ENCODE measurements at regions not wholly inside any gene's neighbourhood (a gene's known extent, or its start where the extent isn't known, plus 50 kb on each side); places are given as distances from the start of the nearest gene placed in this dataset.
"Not testable (repeated sequence)": the region's sequence is repeated elsewhere in the genome, so short reads cannot be mapped to it uniquely, and the experiment has no call there.

- DNase-seq: no peak
These were observed 158.2 kb upstream of the RUNX1 start for GRCh38 chr21:35207322-35207721.

GRCh38 chr21:35206141-35207125 lies 157.3 kb upstream of the RUNX1 start:
- DNase-seq: peak in 3 of 51 donors; percentile 2 to 4 (median 4)

DNA sequence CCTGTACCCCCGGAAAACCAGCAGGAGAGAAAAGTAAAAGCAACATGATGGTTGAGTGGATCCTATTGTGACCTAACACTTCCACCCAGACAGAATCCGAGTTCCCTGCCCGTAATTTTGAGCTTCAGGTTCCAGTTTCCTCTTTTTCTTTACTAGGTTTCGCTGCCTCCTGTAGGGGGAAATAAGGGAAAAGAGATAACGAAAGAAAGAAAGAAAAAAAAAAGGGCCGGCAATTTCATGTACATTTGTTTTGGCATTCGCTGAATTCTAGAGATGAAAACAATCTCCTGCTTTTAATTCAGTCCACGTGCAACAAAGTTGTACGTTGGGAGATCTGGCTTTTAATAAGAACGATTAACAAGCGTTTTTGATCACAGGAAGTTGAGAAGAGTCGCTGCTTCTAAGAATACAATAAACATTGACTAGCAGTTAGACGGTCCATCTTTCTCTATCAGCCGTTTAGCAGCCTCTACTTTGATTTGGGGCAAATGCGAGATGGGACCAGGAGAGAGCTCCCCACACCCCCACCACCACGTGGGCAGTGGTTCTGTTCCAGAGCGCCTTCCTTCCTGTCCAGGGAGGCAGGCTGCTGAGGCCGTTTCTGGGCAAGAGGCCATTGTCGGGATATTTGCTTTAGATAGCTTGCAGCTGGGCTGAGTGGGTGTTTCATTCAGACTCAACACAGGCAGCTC lies 155.9 kb upstream of the RUNX1 start:
- peak in 39 of 51 donors; percentile 3 to 64 (median 29) for DNase-seq

GRCh38 chr21:35204125-35204524 lies 155.0 kb upstream of the RUNX1 start:
- no peak for DNase-seq

DNA sequence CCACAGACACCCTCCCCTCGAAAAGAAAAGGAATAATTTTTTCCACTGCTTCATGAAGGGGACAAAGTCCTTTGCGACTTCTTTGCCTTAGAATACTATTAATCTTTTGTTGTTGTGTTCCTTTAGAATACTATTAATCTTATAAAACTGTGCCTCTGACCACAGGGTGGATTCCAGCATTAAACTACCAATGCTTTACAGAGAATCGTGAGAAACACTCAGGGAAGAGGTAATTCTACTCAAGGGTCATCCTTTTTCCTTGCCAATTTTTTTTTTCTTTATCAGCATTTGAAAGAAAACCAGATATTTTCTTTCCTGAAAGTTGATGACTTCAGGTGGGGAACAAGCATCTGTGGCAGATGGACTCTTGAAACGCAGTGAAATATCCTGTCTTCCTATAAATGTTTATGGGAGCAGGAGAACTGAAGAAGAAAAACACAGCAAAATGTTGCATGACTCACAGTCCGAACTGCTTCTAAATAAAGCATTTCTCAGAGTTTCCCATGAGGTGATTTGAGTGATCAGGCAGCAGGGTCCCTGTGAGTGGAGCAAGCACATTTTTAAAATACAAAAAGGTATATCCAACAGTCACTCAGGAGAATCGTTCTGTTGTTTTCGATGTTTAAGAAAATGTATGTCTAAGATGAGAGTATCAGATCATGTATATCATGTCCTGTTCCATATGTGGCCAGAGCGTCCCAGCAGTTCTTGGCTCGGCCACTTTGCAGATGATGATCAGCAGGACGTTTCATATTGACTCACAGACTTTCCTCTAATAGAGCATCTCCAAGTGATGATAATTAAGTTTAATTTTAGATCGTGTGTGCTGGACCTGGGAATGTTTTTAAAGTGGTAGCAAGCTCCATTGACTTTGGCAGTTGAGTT lies 154.2 kb upstream of the RUNX1 start:
- DNase-seq: no peak

DNA sequence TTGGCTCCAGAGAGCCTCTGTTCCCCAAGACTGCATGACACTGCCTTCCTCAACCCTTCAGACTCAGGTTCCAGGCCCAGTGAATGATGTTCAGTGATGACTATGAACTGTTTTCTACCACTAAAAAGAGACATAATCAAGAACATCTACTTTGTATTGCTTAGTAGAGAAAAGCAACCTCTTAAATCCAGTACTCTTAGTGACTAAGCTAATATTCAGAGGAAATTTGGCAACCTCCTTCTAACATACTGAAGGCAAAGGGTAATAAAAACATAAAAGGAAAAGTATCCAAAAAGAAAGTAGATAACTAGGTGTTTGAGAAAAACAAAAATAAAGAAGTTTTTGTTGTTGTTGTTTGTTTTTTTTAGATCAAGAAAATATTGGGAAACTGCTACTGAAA lies 153.3 kb upstream of the RUNX1 start:
- no peak for DNase-seq

DNA sequence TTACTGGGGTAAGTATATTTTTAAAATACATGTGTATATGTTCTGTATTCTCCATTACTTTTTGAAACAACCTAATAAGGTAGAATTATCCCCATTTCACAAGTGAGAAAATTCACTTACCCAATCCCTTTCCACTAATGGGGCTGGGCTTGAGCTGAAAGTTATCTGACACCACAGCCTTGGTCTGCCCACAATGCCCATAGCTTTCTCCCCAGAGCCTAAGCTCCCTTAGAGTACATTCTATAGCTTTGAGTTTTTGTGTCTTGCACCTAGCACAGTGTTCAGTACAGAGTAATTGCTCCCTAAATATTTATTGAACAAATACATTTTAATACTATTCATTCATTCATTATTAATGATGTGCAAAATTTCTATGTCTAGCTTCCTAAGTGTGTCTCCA lies 152.7 kb upstream of the RUNX1 start:
- DNase-seq: no peak

- DNase-seq: no peak
These were observed 152.2 kb upstream of the RUNX1 start for GRCh38 chr21:35201288-35201687.

- DNase-seq: no peak
These were observed 150.6 kb upstream of the RUNX1 start for GRCh38 chr21:35199733-35200015.

- no peak for DNase-seq
These were observed 150.1 kb upstream of the RUNX1 start for GRCh38 chr21:35198982-35199732.

GRCh38 chr21:35198565-35198964 lies 149.5 kb upstream of the RUNX1 start:
- no peak for DNase-seq

DNA sequence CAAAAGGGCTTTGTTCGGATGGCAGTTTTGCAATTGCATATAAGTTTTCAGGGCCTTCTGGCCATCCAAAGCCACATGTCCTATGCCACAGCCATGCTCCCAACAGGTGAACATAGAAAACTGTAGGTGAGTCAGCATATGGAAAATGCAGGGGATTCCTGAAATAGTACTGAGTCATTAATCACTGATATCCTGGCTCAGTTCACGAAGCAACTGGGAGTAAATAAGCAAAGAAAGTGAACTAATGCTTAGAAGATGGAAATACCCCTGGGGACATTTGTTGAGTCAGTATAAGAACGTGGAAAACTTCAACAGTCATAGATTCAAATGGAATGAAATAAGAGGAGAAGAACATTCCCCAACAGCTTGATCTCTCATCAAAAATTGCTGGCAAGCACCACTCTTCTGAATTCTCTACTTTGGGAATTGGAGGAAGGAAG lies 148.9 kb upstream of the RUNX1 start:
- DNase-seq: no peak

GRCh38 chr21:35197191-35197590 lies 148.1 kb upstream of the RUNX1 start:
- DNase-seq: no peak

GRCh38 chr21:35196128-35196527 lies 147.0 kb upstream of the RUNX1 start:
- no peak for DNase-seq

GRCh38 chr21:35195232-35195631 lies 146.1 kb upstream of the RUNX1 start:
- DNase-seq: no peak

- DNase-seq: no peak
These were observed 142.7 kb upstream of the RUNX1 start for GRCh38 chr21:35191754-35192153.

GRCh38 chr21:35191128-35191527 lies 142.0 kb upstream of the RUNX1 start:
- DNase-seq: no peak

DNA sequence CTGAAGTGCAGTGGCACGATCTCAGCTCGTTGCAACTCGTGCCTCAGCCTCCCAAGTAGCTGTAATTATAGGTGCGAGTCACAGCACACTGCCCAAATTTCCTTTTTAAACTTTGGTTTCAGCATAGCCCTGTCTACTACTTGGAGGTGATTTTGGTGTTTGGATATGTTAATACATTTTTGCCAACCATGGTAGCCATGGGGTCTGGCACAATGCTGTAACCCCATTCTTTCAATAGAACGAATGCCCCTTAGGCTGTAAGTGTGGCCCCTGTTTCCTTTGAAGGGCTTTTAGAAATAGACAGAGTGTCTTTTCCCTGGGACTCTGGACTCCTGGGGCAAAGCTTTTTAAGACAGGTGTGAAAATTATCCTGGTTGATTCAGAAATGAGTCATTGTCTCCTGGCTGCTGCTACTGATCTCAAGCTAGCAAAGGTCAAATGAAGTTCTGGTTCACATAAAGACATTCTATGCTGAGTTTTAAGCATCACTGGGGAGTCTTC lies 141.1 kb upstream of the RUNX1 start:
- DNase-seq: no peak

GRCh38 chr21:35189077-35189863 lies 140.2 kb upstream of the RUNX1 start:
- DNase-seq: no peak

GRCh38 chr21:35183389-35183788 lies 134.3 kb upstream of the RUNX1 start:
- DNase-seq: not testable (repeated sequence)

All from hypothalamus (tissue), 51 donors.